A204.1 (cell line): ENCODE measurements at regions not wholly inside any gene's neighbourhood (a gene's known extent, or its start where the extent isn't known, plus 50 kb on each side); places are given as distances from the start of the nearest gene placed in this dataset.

Source experiments
- FAIRE-seq: peaks from 2 replicates; lab custom pipeline; 2012; peaks lifted over from hg19 to GRCh38; lab: Jason Lieb, UNC

DNA sequence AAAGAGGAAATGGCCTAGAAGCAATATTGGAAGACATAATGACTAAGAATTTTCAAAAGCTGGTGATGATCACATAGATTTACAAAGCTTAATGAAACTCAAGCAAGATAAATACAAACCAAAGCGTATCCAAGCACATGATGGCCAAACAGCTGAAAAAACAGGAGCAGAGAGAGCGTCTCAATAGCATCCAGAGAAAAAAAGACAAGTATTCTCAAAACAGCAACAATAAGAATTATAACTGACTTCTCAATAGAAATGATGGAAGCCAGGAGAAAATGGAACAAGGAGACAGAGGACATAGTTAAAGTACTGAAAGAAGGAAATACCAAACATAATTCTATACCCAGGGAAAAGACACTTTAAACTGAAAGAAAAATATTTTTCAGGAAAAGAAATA lies 437.2 kb upstream of the TNP1 start:
- no peak for FAIRE-seq

DNA sequence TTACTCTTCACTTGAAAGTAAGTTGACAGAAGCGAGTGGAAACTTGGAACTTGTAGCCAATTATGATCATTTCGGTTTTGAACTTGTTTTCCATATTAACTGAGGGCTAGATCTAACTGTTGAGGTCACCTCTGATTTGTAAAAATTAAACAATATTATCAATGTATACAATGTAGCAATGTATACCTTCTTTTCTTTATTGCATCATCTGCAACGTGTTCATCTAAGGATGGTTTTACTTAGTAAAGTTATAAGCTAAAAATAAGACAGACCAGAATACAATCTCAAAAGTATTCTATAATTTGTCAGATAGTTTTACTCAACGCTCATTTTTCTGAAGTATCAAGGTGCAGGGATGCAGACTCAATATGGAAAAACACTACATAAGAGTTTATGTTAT lies 435.0 kb upstream of the TNP1 start:
- FAIRE-seq, result no peak

DNA sequence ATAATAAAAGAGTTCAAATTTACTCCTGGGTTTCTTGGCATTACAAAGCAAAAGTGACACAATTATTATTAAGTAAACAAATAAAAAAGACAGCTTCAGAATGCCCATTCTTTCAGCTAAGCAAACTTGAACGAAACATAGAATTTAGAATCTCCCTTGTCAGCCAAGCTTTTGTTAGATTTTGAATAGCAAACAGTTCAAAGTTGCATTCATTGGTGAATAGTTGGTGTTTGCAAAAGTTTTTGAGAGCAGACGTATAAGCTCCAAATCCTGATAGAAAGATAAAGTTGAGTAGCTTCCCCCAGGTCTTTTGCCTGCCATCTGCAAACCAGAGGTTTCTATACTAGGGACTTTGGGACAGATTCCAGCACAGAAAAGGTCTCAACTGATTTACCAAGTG lies 434.3 kb upstream of the TNP1 start:
- no peak for FAIRE-seq

DNA sequence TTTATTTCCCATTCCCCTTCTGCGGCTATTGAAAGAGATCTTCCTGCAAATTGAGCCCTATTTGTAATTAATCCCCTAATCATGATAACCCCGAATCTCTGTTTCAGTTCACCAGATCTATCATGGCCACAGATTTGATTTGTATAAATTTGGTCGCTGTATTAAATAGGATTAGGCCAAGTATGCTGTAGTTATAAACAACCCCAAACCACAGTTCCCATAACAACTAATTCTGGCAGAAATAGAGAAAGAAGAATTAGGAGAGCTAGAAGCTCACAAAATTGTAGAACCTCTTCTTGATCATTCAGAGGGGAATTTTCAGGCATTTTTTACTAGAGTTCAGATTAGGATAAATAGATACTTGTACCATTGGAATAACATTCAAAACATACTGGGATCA lies 433.7 kb upstream of the TNP1 start:
- FAIRE-seq, result no peak

DNA sequence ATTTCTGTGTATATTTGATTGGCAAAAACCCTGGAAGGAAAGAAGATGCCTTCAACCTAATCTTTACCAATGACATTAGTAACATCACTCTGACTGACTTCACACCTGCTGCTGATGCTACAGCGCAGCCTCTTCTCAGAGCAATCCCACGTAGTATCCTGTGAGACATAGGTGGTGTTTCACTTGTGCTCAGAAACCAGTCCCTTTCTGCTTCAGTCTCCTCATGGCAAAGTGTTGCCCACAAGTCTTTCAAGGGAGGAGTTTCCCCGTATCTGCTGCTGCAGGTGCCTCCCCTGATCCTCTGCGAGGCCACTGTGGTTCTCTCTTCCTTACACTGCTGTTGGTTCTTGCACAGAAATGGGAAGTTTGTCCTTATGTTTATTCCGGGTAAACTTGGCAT lies 433.2 kb upstream of the TNP1 start:
- no peak for FAIRE-seq

DNA sequence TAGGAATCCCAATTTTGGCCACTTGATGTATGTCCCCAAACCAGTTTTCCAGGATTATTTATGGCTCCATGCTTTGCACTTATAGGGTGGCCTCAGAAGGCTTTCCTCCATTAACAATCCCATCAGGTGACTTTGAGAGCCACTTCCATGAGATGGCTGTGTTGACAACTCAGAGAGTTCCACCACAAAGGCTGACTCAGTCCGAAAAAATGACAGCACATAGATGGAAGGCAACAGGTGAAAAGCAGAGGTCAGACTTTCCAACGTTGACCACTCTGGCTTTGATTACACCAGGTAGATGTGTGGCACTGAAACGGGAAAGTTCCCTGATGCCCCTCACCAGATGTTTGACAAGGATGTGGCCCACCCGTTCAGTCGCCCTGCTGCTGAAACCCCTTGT lies 431.4 kb upstream of the TNP1 start:
- FAIRE-seq, result no peak

DNA sequence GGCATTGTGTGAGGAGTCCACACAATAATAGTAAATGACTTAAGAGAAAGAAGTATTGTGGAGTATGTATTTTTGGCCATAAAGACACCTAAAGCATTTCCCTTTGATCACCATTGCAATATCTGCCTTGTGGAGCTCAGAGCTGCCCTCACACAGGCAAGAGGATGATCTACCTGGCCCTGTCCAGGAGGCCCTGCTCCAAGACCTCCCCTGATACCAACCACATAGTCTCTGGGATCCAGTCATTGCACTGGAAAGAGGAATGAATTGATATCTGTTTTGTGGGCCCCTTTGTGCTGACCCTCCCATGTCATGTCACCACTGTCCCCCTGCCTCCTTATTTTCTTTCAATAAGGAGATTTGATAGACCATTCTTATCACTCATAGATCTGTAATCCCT lies 430.6 kb upstream of the TNP1 start:
- no peak for FAIRE-seq

DNA sequence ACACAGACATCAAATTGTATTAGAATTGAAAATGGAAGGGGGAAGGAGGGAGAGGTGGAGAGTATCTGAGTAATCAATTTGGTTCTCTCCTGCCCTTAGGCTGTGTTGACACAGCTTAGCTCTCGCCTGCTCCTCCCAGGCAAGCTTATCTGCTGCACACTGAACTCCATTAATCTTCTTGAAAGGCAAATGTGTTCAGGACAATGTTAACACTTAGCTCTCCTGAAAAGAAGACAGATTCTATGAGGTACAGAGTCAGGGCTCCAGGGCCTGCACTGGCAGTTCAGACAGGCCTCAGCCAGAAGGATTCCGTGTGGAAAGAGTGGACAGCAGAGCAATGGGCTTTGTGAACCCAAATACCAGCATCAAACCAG lies 430.0 kb upstream of the TNP1 start:
- FAIRE-seq, result no peak

DNA sequence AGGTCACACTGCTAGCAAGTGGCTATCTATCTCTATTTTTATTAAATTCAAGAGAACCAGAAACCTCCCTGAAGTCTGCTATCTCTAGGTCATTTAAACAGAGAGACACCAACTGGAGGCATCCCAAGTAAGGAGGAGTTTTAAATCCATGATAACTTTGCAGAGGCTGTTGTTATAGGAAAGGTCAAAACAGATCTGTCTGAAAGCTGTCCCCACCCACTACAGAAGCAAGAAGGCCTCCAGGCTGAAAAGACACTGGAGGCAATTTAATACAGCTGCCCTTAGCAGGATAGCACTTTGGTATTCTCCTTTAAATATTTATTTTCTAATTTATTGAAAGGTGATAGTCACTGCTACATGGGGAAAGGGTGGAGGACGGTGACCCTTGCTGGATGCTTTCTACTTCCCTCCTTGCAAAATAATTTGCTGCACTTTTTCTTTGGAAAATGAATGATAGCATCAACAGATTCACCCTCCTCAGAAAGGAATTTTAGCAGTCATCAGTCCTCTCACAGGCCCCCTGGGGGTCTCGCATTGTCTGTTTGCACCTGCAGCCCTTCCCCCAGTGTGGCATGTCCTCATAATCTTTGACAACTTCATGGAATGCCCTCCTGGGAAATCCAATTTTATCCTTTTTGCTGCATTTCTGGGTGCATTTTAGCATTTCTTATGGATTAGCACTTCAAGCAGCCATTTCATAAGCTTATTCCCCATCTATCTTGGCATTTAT lies 429.5 kb upstream of the TNP1 start:
- FAIRE-seq, result no peak

DNA sequence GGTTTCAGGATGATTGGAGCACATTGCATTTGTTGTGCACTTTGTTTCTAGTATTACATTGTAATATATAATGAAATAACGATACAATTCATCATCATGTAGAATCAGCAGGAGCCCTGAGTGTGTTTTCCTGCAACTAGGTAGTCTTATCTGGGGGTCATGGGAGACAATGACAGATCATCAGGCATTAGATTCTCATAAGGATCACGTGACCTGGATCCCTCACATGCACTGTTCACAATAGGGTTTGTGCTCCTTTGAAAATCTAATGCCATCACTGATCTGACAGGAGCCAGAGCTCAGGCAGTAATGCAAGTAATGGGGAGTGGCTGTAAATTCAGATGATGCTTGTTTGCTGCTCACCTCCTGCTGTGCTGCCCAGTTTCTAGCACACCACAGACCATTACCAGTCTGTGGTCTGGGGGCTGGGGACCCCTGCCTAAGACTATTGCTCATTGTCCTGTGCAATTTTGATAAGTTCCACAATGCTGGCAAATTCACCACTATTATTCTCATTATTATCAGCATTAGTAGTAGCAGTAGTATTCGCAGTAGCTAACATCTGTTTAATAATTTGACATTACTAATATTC lies 428.7 kb upstream of the TNP1 start:
- FAIRE-seq, result no peak

DNA sequence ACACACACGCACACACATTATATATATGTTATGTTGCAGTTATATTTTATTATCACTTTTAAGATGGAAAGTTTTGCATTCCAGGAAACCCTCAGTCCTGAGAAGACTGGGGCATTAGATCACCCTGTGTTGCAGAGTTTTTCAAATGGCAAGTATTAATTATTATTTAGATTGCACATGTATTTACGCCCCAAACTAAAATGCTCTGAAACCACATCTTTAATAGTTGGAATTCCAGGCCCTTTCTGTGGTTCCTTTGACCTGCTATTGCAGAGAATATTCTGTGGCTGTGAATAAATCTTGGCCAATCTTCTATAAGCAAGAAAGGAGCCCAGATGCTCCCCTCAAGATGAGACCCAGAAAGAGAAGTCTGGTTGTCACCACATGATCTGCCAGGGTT lies 427.0 kb upstream of the TNP1 start:
- FAIRE-seq, result no peak

DNA sequence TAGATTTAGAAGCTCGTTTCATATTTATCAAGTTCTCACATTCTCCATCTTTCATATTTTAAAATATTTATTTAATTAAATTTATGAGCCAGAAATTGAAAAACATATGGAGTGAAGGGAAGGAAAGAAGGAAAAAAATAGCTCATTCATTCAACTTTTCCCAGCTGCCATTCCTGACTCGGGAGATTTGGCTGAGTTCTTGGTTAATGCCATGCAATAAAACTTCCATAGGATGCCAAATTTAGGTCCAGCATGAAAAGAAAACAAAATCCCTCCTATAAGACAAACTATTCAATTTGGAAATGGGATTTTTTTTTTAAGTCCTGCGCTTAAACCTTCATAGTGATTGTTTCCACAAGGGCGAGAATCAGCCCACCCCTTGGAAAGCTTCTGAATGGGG lies 426.1 kb upstream of the TNP1 start:
- FAIRE-seq, result no peak

DNA sequence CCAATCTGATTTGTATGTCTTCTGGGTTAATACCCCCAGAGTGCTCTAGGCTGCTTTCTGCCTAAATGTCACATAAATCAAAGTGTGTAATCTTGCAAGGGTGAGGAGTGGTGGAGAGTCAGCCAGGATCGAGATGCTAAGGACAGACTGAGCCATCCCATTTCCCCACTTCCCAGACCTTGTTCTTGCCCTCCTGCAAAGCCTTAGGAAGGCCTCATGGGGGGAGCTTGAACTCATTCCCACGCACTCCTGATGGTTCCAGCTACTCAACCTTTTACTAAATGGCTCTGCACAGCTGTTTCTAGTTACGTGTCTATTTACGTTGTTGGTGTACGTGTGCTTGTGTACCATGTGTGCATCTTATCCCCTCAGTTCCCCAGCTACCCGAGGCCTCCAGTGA lies 423.6 kb upstream of the TNP1 start:
- no peak for FAIRE-seq

DNA sequence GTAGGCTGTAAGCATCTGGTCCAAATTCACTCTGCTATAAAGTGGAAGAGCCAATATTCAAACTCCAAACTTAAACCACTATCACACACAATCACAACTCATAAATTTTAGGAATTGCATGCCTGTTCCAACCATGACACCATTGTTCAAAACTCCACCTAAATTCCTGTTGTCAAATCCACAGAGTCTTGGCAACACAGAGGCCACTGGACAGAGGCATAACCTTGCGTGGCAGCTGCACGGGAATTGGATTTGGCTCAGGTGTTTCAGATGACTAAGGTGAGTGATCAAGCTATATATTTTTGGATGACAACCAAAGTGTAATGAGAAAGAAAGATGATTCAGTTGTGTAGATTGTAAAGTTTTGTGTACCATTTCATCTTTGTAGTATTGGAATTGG lies 422.7 kb upstream of the TNP1 start:
- no peak for FAIRE-seq

DNA sequence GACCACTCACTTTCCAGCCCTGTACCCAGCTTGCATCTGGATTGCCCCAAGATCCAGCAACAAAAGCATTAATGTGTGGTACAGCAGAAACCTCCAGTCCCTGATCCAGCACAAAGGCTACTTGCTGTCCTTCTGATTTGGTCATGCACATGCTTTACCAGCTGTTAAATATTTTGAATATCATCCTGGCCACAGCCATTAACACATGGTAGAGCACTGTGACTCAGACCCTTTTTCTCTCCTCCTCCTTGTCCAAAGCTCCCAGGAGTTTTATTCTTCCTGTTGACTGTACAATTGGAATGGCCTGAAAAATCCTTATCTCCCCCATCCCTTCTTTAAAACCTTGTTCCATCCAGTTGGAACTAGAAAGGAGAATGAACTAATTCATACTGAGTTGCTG lies 419.7 kb upstream of the TNP1 start:
- no peak for FAIRE-seq

DNA sequence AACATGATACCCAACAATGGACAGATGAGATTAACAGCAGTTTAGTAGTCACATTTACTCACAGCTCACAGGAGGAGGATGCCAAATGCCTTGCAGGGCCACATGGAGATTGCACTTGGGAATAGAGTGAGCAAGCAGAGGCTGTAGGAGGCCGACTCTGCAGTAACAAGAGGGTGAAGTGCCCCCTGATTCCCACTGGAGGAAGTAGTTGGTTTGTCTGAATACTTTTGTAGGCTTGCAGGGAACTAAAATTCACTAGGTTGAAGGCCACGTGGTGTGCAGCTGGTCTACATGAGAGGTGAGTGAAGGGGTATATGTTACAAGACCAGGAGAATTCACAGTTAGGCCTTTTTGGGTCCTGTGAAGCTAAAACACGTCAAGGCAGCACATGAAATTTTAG lies 419.3 kb upstream of the TNP1 start:
- FAIRE-seq, result no peak

DNA sequence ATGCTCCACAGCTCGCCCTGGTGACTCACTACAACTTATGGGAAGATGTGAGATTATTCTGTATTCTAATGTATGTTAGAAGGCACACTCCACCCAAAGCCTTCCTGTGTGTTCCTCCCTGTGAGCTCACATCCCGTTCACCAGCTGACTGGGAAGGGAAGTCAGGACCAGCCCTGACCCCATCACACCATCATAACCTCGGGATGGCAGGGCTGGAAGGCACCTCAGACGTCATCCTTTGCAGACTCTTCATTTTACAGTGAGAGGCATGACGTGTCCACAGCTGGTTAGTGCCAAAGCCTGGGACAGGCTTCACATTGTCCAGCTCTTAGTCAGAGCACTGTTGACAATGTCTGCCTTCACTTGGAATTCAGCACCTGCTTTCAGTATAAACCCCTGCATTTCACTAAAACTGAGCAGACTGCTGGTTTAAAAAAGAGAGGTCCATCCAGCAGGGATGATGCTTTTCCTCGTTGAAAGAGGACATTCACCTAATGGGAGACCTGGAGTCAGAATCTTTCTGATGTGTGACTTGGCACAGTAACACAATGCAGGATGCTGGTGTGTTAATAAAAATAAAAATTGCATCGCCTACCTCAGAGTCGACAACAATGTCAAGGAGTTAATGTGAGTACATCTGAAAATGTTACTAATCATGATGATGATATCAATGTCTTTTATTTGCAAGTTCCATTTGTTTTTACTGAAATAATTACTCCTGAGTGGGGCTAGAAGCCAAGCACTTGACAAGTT lies 418.0 kb upstream of the TNP1 start:
- FAIRE-seq, result no peak

DNA sequence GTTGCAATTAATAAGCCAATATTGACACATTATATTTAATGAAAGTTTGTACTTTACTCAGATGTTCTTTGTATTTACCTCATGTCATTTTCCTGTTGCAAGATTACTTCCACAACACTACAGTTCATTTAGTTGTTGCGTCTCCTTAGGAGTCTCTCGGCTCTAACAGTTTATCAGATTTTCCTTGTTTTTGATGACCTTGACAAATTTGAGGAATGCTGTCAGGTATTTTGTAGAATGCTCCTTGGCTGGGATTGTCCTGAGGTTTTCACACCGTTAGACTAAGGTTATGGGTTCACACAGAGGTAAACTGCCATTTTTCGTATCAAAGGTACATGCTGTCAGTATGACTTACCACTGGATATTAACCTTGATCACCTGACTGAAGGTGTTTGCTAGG lies 416.6 kb upstream of the TNP1 start:
- no peak for FAIRE-seq

DNA sequence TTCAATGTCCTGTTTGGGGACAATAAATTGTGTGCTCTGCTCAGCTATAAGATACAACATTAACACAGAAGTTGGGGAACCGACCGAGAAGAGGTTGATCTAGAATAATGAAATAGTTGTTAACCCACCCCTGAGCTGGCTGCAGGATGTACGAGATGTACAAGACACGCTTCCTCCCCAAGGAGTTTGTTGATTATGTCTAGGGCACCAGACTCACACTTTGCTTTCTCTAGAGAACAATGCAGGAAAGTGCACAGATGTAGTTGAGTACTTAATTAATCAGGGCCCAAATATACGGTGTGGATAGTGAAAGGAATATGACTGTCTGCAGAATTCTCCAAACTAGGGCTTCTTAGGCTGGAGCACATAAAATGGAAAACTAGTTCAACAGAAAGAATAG lies 415.2 kb upstream of the TNP1 start:
- FAIRE-seq, result no peak

DNA sequence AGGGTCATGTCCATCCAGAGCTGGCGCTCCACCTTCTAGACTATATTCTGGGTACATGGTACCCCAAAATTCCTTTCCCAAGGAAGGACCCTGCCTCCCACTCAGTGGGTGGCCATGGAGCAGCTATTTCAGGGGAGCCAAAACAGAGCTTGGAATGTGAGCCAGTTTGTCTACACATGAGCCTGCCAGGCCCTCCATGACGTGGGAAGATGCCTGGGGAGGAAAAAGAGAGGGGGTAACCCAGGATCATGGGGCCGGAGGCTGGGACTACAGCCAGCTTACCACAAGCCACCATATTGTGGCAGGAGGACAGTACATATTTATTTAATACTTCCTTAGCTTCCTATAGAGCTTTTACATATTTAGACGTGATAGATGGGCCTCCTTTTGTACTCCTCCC lies 414.7 kb upstream of the TNP1 start:
- FAIRE-seq, result no peak

DNA sequence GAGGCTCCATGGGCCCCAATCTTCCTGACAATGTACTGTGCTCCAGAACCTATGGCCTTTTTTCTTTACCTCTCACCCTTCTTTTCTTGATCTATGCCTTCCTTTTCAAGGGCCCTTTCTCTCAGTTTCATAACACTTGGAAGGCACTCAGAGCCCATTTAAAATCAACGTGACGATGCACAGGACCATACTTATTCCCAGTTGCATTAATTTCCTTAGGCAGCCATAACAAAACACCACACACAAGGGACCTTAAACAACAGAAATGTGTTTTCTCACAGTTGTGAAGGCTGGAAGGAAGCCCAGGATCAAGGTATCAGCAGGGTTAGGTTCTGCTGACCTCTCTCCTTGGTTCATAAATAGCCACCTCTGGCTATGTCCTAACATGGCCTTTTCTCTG lies 414.0 kb upstream of the TNP1 start:
- no peak for FAIRE-seq

DNA sequence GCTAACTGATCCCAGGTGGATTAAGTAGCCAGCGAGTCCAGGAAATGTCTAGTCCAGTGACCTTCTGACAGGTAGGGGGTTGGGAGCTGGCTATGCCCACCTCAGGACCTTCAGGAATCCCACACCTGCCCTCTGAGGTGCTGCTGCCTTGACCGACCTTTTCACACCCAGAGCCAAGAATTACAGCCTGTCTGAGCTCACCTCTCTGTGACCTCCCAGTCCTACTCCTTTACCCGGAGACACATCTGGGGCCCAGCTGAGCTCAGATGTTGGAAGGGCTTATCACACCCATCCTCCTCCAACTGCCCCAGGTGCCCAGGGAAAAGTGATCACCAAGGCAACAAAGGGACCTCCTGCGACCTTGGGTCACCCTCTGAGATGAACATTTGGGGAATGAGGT lies 413.3 kb upstream of the TNP1 start:
- no peak for FAIRE-seq

DNA sequence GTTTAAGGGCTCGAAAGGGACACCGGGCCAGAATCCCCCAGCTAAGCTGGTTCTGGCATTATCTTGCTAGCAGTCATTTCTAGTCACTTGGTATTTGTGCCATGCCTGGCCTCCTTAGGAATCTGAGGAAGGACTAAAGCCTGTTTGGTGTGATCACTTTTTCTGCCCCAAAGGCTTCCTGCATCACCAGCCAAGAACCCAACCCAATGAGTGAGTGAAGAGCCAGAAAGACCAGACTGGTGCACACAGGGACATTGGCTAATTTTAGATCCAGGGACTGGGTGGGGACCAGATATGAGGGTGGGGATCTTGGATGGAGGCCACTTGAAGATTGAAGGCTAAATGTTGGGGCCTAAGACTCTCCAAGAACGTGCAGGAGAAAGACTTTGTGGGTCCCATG lies 411.9 kb upstream of the TNP1 start:
- FAIRE-seq, result no peak
